Caco-2 (cell line): ENCODE measurements at regions not wholly inside any gene's neighbourhood (a gene's known extent, or its start where the extent isn't known, plus 50 kb on each side); places are given as distances from the start of the nearest gene placed in this dataset.

Experiments
- BruUV-seq: library from RNA; stranded (reverse); fragments of 400-500 nt; replicated peaks from 2 replicates; lab custom pipeline; 2021; lab: Mats Ljungman, UMichigan
- CTCF ChIA-PET: fragments of 300-600 bp; sonication (Branson Sonifier 250); formaldehyde crosslinking; loops from one replicate; lab custom pipeline; 2022; ENCODE audit warnings: antibody characterized with exemption; lab: Charles Lee
- POLR2A ChIA-PET: fragments of 300-600 bp; sonication (Branson Sonifier 250); formaldehyde crosslinking; loops from one replicate; lab custom pipeline; 2022; ENCODE audit warnings: antibody characterized with exemption; lab: Charles Lee
- DNase-seq, 2 experiments: peaks; one replicate each; pipeline versions ENCODE4 v3.0.0 to v3.0.0-alpha.2; 2020 to 2022
- H3K27me3 ChIP-seq: replicated peaks from 2 replicates; pipeline ENCODE4 v1.6.0; 2011; ENCODE audit warnings: low read length; ENCODE audit not compliant: control insufficient read depth, insufficient read depth
- H3K36me3 ChIP-seq: 2 replicates; pipeline ENCODE4 v1.5.1; 2011; ENCODE audit warnings: low read length; ENCODE audit not compliant: control insufficient read depth, insufficient read depth
- H3K4me1 ChIP-seq: fragments of 250-450 bp; sonication (Bioruptor Pico); 2 replicates; pipeline ENCODE4 v1.5.1; 2020; ENCODE audit warnings: mild to moderate bottlenecking
- H3K4me3 ChIP-seq: 2 replicates; pipeline ENCODE4 v1.5.1; 2011; ENCODE audit warnings: low read depth, mild to moderate bottlenecking, control low read depth, low read length
- H3K9me3 ChIP-seq: fragments of 250-450 bp; sonication (Bioruptor Pico); 2 replicates; pipeline ENCODE4 v1.5.1; 2020; ENCODE audit warnings: mild to moderate bottlenecking, moderate library complexity
- H3K27ac Mint-ChIP-seq: one replicate; pipeline ENCODE4 v1.8.0; 2022; ENCODE audit warnings: mixed read lengths; ENCODE audit not compliant: unreplicated experiment
- H3K27me3 Mint-ChIP-seq: one replicate; pipeline ENCODE4 v1.8.0; 2022; ENCODE audit warnings: mixed read lengths; ENCODE audit not compliant: insufficient read depth, unreplicated experiment
- H3K36me3 Mint-ChIP-seq: one replicate; pipeline ENCODE4 v1.8.0; 2022; ENCODE audit warnings: mild to moderate bottlenecking, mixed read lengths; ENCODE audit not compliant: insufficient read depth, unreplicated experiment
- H3K4me1 Mint-ChIP-seq: one replicate; pipeline ENCODE4 v1.8.0; 2022; ENCODE audit warnings: low read depth, mixed read lengths; ENCODE audit not compliant: unreplicated experiment
- H3K4me3 Mint-ChIP-seq: one replicate; pipeline ENCODE4 v1.8.0; 2022; ENCODE audit warnings: mild to moderate bottlenecking, moderate library complexity, mixed read lengths; ENCODE audit not compliant: unreplicated experiment
- H3K9me3 Mint-ChIP-seq: one replicate; pipeline ENCODE4 v1.8.0; 2022; ENCODE audit warnings: mixed read lengths; ENCODE audit not compliant: unreplicated experiment
- intact Hi-C: fragments of 100-400 bp; cut with micrococcal nuclease; formaldehyde crosslinking; loops from one replicate; pipeline ENCODE4 v1.10.0; 2022; ENCODE audit not compliant: unreplicated experiment
- TF ChIP-seq, protein P1 (sequence below), 2 experiments: fragments of 200-600 bp in 1 of 2; IDR thresholded peaks; 1 replicate in 1 of 2; 2 replicates in 1 of 2; pipeline versions ENCODE4 v1.5.1 to v1.8.0; 2011 to 2022; ENCODE audit warnings: antibody characterized with exemption in 1 of 2, control low read depth in 1 of 2, inconsistent platforms in 1 of 2, low read depth in 1 of 2, low read length in 1 of 2, mild to moderate bottlenecking in 1 of 2, moderate library complexity in 1 of 2; ENCODE audit not compliant: insufficient read depth in 1 of 2, severe bottlenecking in 1 of 2, unreplicated experiment in 1 of 2

DNA sequence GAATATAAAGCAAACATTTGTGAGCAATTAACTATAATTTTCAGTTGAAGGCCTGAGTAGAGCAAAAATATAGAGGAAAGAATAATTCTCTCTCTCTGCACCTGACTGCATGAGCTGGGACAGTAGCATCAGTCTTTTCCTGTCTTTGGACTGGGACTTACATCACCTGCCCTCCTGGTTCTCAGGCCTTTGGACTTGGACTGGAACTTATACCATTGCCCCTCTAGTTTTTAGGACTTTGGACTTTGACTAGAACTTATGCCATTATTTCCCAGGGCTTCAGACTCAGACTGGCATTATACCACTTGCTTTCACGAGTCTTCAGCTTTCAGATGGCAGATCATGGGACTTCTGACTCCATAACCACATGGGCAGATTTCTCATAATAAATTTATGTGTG, 81.0 kb upstream of the SLC25A13 start:
- Histone ChIP-seq H3K4me1 (no peaks in the 10 kb centered on the region), H3K36me3 (no peaks in the 10 kb centered on the region), H3K4me3 (no peak overlapping the region), H3K9me3 (no peaks in the 10 kb centered on the region), H3K27me3 (no peaks in the 10 kb centered on the region)
- Mint-ChIP-seq H3K9me3 (no peaks in the 10 kb centered on the region), H3K36me3 (no peaks in the 10 kb centered on the region), H3K4me1 (no peaks in the 10 kb centered on the region), H3K4me3 (no peak overlapping the region), H3K27ac (no peak overlapping the region), H3K27me3 (peaks cover 2% of the 10 kb centered on the region)
- no TSS peak for BruUV-seq
- POLR2A ChIA-PET: no interaction called here
- intact Hi-C loops: no loop called here
- no peak for DNase-seq
- TF ChIP-seq, protein P1, sequence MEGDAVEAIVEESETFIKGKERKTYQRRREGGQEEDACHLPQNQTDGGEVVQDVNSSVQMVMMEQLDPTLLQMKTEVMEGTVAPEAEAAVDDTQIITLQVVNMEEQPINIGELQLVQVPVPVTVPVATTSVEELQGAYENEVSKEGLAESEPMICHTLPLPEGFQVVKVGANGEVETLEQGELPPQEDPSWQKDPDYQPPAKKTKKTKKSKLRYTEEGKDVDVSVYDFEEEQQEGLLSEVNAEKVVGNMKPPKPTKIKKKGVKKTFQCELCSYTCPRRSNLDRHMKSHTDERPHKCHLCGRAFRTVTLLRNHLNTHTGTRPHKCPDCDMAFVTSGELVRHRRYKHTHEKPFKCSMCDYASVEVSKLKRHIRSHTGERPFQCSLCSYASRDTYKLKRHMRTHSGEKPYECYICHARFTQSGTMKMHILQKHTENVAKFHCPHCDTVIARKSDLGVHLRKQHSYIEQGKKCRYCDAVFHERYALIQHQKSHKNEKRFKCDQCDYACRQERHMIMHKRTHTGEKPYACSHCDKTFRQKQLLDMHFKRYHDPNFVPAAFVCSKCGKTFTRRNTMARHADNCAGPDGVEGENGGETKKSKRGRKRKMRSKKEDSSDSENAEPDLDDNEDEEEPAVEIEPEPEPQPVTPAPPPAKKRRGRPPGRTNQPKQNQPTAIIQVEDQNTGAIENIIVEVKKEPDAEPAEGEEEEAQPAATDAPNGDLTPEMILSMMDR (IDR thresholded peaks at IDR 0.05; ENCODE audit: insufficient read depth in 1 of 2, low read depth in 1 of 2, low read length in 1 of 2, severe bottlenecking in 1 of 2, unreplicated experiment in 1 of 2): no peak
- CTCF ChIA-PET: no interaction called here

DNA sequence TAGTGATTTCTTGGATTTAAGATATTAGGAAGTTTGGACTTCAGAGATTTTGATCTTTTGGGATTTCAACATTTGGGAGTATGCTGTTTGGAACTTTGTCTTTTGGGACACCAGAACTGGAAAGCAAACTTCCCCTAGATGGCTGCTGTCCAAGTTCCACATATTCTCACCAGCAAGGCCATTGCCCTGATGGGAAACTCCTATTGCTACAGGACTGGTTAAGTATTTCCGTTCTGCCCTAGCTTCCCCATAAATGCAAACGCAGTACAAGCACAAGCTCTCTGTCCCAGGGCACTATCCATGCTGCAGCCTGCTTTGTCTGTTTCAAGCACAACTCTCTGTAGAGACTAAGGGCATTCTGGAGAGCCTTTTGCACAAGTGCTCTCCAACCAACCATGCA, 79.3 kb upstream of the SLC25A13 start:
- no peaks in the 10 kb centered on the region for H3K9me3 ChIP-seq
- no peak overlapping the region for H3K27ac Mint-ChIP-seq
- TF ChIP-seq, protein P1 (IDR thresholded peaks at IDR 0.05; ENCODE audit: insufficient read depth in 1 of 2, low read depth in 1 of 2, low read length in 1 of 2, severe bottlenecking in 1 of 2, unreplicated experiment in 1 of 2): no peak
- no peaks in the 10 kb centered on the region for H3K4me1 ChIP-seq
- intact Hi-C loops: no loop called here
- no peaks in the 10 kb centered on the region for H3K36me3 ChIP-seq
- no peaks in the 10 kb centered on the region for H3K9me3 Mint-ChIP-seq
- CTCF ChIA-PET: no interaction called here
- POLR2A ChIA-PET: no interaction called here
- no peaks in the 10 kb centered on the region for H3K27me3 ChIP-seq
- BruUV-seq: no TSS peak
- no peak for DNase-seq
- no peak overlapping the region for H3K4me3 ChIP-seq
- H3K4me1 Mint-ChIP-seq: no peaks in the 10 kb centered on the region
- peaks cover 2% of the 10 kb centered on the region for H3K27me3 Mint-ChIP-seq
- no peaks in the 10 kb centered on the region for H3K36me3 Mint-ChIP-seq
- no peak overlapping the region for H3K4me3 Mint-ChIP-seq

DNA sequence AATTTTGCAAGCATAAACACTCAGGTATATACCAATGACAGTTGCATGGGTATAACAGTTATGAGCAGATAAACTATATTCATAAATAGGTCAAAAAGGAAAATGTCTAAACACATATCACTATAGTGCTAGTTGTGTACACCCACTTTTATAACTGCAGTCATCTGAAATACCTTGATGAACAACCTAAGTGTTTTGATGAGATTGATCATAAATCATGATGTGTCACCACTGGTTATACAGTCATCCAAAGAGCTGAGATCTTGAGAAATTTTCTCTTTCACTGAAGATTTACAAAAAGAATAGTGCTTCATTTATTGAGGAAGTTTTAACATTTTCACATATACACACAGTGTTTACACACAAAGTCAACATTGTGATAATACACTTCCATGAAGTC, 78.6 kb upstream of the SLC25A13 start:
- TF ChIP-seq, protein P1 (IDR thresholded peaks at IDR 0.05; ENCODE audit: insufficient read depth in 1 of 2, low read depth in 1 of 2, low read length in 1 of 2, severe bottlenecking in 1 of 2, unreplicated experiment in 1 of 2): no peak
- Mint-ChIP-seq H3K27ac (no peak overlapping the region), H3K4me3 (no peak overlapping the region), H3K4me1 (no peaks in the 10 kb centered on the region), H3K9me3 (no peaks in the 10 kb centered on the region), H3K27me3 (peaks cover 2% of the 10 kb centered on the region), H3K36me3 (no peaks in the 10 kb centered on the region)
- POLR2A ChIA-PET: no interaction called here
- H3K4me1 ChIP-seq: no peaks in the 10 kb centered on the region
- no peaks in the 10 kb centered on the region for H3K9me3 ChIP-seq
- CTCF ChIA-PET: no interaction called here
- BruUV-seq: no TSS peak
- intact Hi-C loops: no loop called here
- no peaks in the 10 kb centered on the region for H3K36me3 ChIP-seq
- no peak for DNase-seq
- H3K4me3 ChIP-seq: no peak overlapping the region
- H3K27me3 ChIP-seq: no peaks in the 10 kb centered on the region
